Retinal pigment epithelial cell (primary cell): ENCODE measurements at regions not wholly inside any gene's neighbourhood (a gene's known extent, or its start where the extent isn't known, plus 50 kb on each side); places are given as distances from the start of the nearest gene placed in this dataset.

Source experiments
- DNase-seq: peaks from one replicate; pipeline ENCODE4 v3.0.0-alpha.2; 2010; ENCODE audit warnings: low read depth
- H3K4me3 ChIP-seq: 2 replicates; pipeline ENCODE4 v1.5.1; 2011; ENCODE audit warnings: mild to moderate bottlenecking, low read length, control low read depth, moderate library complexity
- CTCF ChIP-seq: conservative IDR thresholded peaks from 2 replicates; pipeline ENCODE4 v1.5.1; 2011; ENCODE audit warnings: low read depth, low read length, control low read depth, inconsistent platforms

DNA sequence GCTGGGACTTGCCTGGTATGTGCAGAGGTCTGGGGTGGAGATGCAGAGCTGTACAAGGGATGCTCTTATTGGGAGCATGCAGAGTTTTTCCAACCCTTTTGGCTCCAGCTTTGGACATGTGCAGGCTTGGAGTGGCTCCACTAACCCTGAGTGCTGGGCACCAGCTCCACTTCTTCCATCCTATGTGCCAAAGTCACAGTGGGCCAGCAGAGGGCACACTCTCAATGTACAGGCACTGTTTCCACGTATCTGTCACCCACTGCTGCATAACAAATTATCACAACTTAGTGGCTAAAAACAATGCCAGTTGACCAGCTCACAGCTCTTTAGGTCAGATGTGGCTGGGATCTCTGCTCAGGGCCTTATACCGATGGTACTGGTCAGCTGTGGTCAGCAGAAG lies 631.8 kb downstream of the AJAP1 start:
- DNase-seq, result no peak
- no peak overlapping the region for H3K4me3 ChIP-seq
- no peak for TF ChIP-seq CTCF

DNA sequence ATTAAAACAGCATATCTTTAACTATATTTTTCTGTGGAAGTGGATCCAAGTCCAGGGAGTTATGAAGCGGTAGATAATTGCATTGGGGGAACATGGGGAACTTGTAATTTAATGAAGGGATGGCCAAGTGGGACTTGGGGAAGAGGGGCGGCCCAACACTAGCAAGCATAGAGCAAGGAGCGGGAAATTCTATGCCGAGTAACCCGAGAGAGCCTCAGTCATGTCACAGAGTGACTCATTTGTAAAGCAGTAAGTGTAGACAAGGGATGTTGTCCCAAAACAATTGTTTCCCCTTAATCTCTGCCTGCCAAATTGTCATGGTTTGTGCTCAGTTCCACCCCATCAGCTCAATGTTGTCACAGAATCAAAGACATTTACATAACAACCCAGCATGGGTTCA lies 620.1 kb downstream of the AJAP1 start:
- no peak overlapping the region for H3K4me3 ChIP-seq
- TF ChIP-seq CTCF, result no peak
- DNase-seq, result no peak

DNA sequence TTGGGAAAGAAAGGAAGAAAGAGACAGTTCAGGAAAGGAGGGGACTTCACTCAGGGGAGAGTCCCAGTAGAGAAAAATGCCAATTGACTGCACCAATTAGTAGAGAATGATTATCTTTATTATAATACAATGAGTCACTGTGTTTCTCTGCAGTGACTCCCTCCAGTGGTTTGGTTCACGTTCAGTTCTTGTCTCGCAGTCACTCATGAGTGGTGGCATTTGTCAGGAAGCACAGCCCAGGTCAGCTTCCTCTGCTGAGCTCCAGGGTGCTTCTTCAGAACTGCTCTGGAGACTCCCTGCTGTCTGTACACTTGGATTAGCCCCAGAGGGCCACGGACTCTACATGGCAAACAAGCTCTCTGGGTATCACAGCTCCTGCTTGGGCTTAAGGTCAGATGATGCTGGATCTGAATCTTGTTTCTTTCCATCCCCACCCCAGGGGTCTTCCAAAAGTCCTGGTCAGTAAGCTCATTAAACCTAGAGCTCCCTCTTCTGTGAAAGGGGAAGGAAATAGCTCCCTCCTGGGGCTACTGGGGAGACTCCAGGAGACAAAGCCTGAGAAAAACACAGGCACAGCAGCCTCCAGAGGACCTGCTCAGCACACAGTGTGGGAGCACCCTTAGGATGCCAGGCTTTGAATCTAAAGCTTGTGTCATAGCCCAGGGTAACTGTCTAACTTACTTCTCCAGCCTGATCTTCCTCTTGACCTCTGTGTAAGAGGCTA lies 619.0 kb downstream of the AJAP1 start:
- TF ChIP-seq CTCF, result no peak

DNA sequence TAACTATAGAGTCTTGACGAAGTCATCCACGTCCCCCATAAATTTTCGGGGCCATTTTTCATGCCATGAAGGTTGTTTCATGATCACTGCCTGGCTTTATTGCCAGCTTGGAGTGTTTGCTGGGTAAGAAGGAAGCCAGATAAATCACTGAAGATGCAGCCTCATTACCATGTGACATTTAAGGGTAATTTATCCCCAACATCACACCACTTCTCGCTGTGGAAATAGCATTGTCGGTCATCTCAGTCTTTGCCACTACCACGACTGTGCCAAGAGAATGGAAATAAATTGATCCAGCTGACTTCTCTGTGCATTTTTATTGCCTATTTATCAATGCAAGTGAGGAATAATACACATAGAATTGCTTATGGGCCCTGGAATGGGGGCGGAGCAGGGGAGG lies 617.9 kb downstream of the AJAP1 start:
- TF ChIP-seq CTCF, result no peak
- no peak overlapping the region for H3K4me3 ChIP-seq
- DNase-seq, result no peak

More for the DNA sequence above, 619.0 kb downstream of the AJAP1 start:
- DNase-seq, result no peak
- H3K4me3 ChIP-seq, result no peak overlapping the region

- no peak overlapping the region for H3K4me3 ChIP-seq
- no peak for DNase-seq
- no peak for TF ChIP-seq CTCF
Observed at GRCh38 chr1:5271264-5271663, 616.9 kb downstream of the AJAP1 start.

- no peak for TF ChIP-seq CTCF
- DNase-seq, result no peak
- no peak overlapping the region for H3K4me3 ChIP-seq
Observed at GRCh38 chr1:5269901-5270300, 615.5 kb downstream of the AJAP1 start.

- no peak for DNase-seq
- no peak for TF ChIP-seq CTCF
- no peak overlapping the region for H3K4me3 ChIP-seq
Observed at GRCh38 chr1:5267603-5268235, 613.3 kb downstream of the AJAP1 start.
